Epithelial cell of prostate (primary cell): ENCODE measurements at regions not wholly inside any gene's neighbourhood (a gene's known extent, or its start where the extent isn't known, plus 50 kb on each side); places are given as distances from the start of the nearest gene placed in this dataset.

Experiments used
- DNase-seq: peaks from one replicate; pipeline ENCODE4 v3.0.0-alpha.2; 2011; ENCODE audit warnings: low read depth, low spot score
- H3K27ac ChIP-seq: fragments of 450-650 bp; 2 replicates; pipeline ENCODE4 v1.5.1; 2017; ENCODE audit warnings: mild to moderate bottlenecking

DNA sequence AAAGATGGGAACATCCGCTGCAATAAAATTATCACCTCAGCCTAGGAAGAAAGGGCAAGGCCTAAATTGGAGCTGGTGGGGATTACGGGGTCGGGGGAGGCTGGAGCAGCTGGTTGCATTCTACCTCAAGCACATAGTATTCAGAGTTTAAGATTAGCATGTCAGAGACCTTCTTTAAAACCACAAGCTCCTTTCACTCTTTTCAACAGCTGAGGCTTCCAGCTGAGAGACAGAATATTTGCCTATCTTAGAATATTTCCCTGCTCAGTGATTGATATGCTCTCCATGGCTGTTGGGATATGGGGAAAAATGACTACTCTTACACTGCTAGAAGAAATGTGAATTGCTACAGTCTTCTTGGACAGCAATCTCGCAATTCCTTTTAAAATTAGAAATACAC, 248.6 kb downstream of the TBX15 start:
- no peak overlapping the region for H3K27ac ChIP-seq
- no peak for DNase-seq

DNA sequence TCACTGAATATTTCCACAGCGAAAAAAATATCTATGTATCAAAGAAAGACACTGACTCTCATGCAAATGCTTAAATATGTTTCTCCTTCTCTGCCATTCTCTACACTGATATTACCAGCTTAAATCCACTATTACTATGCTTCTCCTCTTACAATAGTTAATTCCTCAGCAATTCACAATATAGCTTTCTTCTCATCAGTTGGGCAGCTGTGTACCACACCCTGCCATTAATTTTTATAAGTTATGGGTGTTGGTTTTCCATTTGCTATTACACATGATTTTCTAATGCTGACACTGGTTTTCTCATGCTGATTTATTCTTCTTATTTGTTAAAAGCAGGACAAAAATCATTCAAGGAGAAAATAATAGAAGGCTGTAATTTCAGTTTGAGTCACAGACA, 251.8 kb downstream of the TBX15 start:
- no peak overlapping the region for H3K27ac ChIP-seq
- DNase-seq: no peak

DNA sequence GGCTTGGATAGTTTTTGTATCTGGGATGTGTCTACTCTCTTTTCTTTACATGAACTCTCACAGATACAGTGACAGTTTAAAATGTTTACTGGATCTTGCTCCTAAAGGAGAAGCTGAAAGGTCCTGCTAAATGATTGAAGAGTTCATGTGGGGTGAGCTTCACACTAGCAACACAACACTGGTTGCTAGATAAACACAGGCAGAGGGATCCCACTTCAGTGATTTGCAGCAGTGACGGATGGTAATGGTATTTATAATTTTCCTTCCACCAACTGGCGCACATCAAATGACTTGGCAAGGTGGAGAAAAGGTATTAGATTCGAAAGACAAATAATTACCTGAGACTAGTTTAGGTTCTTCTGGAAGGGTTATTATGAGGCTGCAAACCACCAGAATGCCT, 270.2 kb downstream of the TBX15 start:
- no peak for DNase-seq
- H3K27ac ChIP-seq: no peak overlapping the region

DNA sequence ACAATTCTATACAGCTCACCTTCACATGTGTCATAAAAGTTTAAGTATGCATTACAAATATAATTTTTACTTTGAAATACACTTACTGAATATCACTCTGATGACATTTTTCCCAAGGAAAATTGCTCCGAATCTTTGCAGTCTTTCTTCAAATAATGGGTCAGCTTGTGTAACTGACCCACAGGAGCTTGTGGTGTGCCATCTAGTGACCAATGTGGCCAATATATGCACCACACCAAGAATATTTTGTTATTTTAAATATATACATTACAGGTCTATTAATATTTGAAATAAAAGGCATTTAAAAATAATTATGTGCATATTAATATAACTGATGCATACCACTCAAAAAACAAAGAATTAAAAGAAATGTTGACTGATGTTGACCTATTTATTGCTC, 271.4 kb downstream of the TBX15 start:
- H3K27ac ChIP-seq: no peak overlapping the region
- no peak for DNase-seq

DNA sequence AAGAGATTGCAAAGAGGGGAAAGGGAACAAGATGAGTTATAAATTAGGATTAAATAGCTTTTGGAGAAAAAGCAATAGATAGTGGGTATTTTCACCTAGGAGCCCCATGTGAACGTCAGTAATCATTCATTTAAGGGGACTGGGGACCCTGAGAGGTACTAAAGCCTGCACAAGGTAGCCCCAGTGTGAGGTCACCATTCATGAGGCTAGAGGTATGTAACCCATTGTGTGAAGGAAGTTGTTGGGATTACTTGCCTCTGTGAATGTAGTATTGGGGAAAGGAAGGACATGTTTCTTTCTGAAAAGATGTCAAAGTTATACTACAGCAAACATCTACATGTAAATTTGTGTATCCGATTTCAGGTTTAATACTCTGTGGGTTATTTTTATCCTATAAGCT, 276.8 kb downstream of the TBX15 start:
- DNase-seq: no peak
- H3K27ac ChIP-seq: no peak overlapping the region

DNA sequence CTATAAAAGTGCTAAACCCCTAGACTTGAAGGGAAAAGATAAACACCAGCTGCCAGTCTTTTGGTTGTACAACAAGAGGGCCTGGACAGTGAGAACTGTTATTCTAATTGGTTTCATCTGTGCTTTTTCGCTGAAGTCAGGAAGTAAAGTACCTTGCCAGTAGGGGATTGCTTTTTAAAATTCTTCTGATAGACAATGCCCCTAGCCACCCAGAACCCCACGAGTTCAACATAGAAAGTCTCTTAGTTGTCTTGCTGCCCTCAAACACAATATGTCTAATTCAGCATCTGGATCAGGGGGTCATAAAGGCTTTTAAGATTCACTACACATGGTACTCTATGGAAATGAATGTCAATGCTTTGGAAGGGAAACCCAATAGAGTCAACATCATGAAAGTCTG, 289.2 kb downstream of the TBX15 start:
- H3K27ac ChIP-seq: no peak overlapping the region
- no peak for DNase-seq

DNA sequence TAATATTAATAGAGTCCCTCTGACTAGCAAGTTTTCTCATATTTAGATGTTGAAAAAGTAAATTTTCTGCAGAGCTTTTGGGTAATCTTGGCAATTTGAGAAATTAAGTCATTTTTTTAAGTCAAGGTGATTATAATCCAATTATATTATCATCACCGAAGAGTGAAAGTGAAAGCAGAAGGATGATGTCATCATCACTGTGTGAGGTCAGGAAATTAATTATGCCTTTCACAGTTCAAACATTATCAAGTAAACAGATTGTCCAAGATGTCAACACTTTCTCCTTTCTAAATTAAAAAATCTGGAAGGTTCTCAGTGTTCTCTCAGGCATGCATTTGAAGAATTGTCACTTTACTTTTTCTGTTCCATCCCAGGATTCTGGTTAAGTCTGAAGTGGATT, 296.0 kb downstream of the TBX15 start:
- DNase-seq: no peak
- no peak overlapping the region for H3K27ac ChIP-seq

DNA sequence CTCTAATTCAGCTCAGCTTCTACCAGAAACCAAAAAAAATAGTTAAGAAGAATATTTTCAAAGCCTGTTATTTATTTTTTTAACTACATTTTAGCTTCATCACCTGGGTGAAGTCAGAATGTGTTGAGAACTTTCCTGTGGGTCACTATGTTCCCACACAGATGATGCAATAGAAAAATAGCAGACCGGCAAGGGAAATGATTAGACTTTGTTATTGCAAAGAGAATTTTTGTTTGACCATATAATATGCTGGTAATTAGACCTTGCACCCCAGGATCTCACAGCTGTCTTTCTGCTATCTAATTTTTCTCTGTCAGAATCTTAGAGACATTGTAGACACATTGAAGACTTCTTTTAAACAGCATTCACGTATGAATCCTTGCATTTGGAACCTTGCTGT, 299.3 kb downstream of the TBX15 start:
- no peak for DNase-seq

DNA sequence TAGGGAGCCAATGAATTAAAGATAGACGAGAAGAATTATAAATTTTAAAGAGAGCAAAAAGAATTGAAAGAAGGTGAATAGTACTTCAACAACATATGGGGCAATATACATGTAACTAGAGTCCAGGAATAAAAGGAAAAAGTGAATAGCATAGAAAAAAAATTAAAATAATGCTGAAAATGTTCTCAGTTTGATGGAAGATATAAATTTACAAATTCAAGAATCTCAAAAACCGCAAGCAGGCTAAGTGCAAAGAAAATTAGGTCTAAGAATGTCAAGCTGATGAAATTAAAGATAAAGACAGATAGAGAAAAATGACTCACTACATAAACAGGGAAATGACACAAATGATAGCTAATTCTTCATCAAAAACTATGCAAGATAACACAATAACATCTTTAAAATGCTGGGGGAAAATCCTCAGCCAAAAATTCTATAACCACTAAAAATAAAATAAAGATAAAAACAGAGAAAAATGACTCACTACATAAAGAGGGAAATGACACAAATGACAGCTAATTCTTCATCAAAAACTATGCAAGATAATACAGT, 326.3 kb downstream of the TBX15 start:
- no peak for DNase-seq

More for the DNA sequence above, 299.3 kb downstream of the TBX15 start:
- no peak overlapping the region for H3K27ac ChIP-seq

DNA sequence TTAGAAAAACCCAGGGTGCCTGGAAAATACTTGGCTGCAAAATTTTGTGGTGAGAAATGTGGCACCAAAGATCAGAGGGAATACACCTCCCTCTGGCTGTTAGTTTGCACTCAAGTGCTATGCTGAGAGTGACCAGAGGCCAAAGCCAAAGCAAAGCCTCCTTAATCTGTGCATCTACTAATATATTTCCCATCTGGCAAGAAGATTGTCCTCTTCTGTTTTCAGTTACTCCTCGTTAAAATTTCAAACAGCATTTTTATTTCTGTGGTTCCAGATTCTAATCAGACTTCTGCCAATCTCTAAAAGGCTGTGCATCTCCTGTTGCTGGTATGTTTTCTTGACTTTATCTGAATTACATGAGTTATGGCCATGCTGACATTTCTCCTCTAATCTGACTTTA, 327.4 kb downstream of the TBX15 start:
- no peak overlapping the region for H3K27ac ChIP-seq
- no peak for DNase-seq

More for the DNA sequence above, 326.3 kb downstream of the TBX15 start:
- no peak overlapping the region for H3K27ac ChIP-seq

DNA sequence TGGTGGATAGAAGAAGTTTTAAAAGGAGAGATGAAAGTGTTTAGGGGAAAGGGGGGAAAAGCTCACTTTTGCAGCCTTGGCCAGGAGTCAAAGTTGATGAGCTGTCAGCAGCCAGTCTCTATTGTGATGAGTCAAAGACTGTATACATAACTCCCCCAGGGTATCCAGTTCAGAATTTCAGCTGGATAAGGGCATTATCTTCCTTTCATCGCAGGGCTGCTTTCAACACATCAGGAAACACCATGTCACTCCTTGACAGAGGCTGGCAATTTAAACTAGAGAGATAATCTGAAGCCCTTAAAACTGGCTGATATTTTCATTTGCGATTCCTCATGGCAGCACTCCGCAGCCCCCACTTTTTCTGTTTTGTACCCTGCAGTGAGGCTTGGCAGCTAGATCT, 328.5 kb downstream of the TBX15 start:
- H3K27ac ChIP-seq: no peak overlapping the region
- DNase-seq: no peak

DNA sequence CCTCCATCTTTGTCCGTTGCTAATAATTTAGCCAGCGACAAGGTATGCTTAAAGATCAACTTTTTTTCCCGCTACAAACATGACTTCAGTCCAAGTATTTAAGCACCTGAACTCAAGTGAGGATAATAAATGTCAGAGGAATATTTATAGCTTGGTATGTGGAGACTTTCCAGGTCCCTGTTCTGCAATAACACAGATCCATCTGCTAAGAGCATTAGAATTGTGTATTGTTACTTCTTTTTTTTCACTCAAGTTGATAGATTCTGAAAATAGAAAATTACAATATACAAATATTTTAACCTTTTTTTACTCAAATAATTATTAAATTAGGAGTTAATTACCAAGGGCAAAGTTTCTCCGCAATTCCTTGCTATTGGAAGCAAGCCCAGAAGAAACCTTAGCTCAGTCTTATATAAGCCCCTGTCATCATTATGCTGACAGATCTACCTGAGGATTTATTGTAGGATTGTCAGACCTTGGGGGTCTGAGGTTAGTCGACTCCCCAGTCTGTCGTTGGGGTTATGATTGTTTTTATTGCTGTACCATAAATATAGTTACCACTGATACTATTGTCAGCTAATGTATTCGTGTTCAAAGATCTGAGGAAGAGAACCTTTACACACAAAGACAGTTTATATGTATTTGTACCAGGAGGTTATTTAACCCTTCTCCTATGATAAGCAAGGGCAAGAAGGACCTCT, 337.9 kb downstream of the TBX15 start:
- no peak for DNase-seq
- H3K27ac ChIP-seq: no peak overlapping the region

DNA sequence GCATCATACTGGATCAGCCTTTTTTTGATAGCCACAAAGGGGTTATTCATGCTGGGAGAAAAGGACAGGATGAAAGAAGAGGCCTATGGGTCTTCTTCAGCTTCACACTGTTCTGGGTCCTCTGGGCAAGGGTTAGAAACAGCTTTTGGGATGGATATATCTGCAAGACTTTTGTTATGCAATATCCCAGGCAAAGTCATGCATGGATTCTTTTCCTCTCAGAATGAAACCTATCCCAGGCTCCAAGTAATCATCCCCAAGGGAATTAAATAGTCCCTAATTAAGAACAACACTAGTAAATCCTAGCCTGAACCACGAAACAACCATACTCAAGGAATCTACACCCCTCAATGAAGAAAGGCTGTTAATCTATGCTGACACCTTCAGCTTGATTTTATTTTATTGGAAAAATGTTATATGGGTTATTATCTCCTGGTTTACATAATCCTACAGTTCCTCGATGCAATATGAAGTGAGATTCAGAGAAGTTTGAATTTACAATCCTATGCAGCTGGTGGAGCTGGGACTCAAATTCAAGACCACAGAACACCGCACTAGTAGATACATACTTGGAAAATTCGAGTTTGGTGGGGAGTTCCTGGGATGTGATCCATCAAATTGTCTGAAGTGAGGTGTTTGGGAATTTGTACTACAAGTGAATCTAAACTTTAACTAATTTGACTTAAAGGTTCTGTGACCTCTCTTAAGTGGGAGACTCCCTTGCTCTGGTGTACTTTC, 338.6 kb downstream of the TBX15 start:
- no peak for DNase-seq
- H3K27ac ChIP-seq: no peak overlapping the region

DNA sequence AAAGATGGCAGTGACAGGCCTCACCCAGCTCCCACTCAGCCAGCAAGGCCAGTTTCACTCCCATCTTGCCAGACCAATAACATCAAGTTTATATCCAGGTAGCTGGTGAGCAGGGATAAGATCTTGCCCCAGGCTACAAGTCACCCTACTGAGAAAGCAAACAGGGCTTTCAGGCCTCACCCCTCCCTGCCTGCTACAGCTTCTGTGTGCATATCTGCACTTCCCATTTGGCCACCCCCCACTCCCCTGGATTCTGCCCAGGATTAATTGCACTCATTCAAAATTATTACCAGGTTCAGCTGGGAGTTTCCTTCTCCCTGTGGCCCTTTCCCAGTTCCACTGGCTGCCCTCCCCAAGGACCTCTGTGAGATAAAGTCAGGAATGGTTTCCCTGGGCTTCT, 352.1 kb downstream of the TBX15 start:
- H3K27ac ChIP-seq: no peak overlapping the region
- DNase-seq: no peak

DNA sequence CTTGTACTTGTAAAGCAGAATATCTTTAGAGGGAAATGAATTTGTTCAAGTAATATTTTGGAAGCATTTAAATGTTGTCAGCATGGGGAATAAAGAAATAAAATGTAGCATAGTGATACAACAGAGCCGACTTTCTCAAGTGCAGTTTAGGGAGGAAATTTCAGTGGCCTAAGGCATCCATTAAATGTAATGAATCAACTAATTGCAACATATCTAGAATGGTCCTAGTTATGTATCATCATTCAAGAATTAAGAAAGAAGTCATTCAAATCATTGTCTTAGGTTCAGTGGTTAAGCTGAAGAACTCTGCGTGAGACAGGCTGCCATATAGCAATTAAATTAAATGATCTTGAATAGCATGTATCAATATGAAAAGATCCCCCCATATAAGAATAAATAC, 360.7 kb downstream of the TBX15 start:
- H3K27ac ChIP-seq: no peak overlapping the region
- DNase-seq: no peak

DNA sequence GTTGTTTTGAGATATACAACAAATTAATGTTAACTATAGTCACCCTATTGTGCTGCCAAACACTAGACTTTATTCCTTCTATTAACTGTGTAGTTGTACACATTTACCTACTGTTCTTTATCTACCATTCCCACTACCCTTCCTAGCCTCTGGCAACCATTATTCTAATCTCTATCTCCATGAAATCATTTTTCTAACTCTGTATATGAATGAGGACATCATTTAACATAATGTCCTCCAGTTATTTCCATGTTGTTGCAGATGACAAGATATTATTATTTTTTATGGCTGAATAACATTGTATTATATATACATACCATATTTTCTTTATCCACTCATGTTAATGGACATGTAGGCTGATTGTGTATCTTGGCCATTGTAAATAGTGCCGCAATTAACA, 366.3 kb downstream of the TBX15 start:
- H3K27ac ChIP-seq: no peak overlapping the region
- DNase-seq: no peak

DNA sequence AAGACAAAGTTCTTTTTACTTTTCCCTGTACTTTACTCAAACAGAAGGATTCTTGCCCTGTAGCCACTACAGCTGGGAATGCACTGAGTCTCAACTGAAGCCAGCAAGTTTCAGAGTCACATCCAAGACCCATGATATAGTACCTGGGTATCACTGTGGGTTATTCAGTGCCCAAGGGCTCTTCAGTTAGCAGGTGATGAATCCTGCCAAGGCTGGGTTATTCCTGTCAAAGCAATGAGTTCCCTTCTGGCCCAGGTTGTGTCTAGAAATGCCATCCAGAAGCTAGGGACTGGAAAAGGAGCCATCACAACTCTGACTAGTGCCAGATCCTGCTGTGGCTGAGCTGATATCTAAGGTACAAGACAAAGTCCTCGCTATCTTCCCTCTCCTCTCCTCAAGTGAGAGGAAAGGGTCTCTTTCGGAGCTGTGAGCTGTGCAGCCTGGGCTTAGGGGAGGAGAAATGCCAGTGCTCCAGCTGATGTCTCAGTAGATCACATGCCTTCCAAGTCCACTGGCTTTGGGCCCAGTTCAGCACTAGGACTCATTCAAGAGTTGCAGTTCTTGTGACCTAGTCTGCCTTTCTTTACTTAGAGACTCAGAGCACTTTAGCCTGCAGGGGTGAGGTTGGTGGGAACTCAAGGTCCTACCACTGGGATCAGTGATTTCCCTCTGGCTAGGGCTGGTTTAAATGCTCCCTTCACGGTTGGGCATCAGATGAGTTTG, 369.4 kb downstream of the TBX15 start:
- no peak for DNase-seq
- no peak overlapping the region for H3K27ac ChIP-seq

DNA sequence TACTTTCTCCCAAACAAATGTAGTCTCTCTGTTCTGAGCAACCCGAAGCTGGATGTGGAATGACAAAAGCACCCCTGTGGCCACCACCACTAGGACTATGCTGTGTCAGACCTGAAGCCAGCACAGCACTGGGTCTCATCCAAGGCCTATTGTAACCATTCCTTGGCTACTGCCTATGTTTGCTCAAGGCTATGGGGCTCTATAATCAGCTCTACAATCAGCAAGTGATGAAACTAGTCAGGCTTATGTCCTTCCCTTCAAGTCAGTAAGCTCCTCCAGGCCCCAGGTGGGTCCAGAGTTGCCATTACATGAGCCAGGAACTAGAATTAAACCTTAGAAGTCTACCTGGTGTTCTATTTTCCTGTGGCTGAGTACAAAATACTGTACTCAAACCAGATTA, 370.2 kb downstream of the TBX15 start:
- DNase-seq: no peak
- H3K27ac ChIP-seq: no peak overlapping the region

DNA sequence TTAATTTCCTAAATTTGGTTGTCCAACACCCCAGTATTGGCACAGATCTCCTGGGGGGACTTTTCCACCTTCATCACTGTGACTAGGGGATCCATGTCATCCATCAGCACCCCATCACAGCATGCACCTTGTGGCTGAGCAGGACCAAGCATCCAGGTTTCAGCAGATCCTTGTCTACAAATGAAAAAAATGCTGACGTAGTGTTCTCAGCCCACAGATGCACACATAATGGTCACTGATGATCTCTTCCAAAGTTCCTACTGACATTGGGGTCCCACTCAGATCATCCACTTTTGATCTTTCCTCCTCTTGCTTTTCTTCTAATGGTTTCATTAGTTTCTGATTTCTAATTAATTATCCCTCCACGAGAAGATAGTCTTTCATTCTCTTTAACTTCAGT, 373.1 kb downstream of the TBX15 start:
- no peak for DNase-seq

DNA sequence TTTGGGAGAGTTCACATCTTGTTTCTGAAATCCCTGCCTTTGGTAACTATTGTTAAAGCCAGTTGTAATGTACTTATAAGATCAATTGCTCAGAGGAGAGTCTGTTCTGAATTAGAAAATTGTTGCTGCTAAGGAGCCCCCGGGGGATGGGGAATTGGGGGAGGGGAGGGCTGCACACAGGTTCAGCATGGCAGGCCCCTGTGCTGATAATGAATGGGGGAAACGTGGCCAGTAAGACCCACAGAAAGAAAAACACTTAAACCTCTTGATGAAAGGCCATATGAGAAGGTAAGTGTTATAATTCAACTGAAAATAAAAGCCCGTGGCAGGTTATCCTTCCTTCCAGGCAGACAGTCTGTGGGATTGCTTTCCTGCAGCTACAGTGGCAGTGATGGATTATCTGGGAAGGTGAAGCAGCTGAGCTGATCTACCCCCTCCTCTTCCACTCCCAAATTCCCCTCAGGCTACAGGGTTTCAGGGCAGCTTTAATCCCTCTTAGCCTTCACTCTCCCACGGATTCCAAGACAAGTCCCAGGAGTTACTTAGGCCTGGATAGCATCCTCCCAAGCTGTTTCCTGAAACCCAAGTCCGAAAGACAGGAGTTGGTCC, 398.8 kb downstream of the TBX15 start:
- no peak overlapping the region for H3K27ac ChIP-seq
- no peak for DNase-seq

More for the DNA sequence above, 373.1 kb downstream of the TBX15 start:
- H3K27ac ChIP-seq: no peak overlapping the region

DNA sequence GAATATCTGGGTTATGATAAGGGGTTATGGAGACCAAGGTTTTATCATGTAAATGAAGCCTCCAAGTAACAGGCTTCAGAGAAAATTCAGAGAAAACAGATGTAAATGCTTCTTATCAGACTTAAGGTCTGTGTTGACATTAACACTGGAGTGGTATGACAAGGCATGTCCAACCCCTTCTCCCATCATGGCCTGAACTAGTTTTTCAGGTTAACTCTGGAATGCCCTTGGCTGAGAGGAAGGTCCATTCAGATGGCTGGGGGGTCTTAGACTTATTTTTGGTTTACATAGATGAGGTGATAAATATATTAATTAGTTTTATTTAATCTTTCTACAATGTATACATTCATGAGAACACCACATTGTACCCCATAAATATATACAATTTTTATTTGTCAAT, 399.6 kb downstream of the TBX15 start:
- H3K27ac ChIP-seq: no peak overlapping the region
- no peak for DNase-seq
